ENCODE measurements at regions not wholly inside any gene's neighbourhood (a gene's known extent, or its start where the extent isn't known, plus 50 kb on each side); places are given as distances from the start of the nearest gene placed in this dataset.

GRCh38 chr20:40776466-40777457 lies 87.7 kb upstream of the MAFB start:
- Histone ChIP-seq H3K4me3 (ENCODE audit: low read depth in 2 of 2, low read length in 2 of 2) (no peak overlapping the region), H3K27ac (ENCODE audit: low read length) (no peak overlapping the region), H3K9me3 (ENCODE audit: control insufficient read depth, insufficient read depth, low read depth, low read length) (no peaks in the 10 kb centered on the region), H3K4me1 (ENCODE audit: control insufficient read depth, insufficient read depth, low read length) (no peaks in the 10 kb centered on the region), H3K36me3 (ENCODE audit: control insufficient read depth, insufficient read depth, low read length) (no peaks in the 10 kb centered on the region), H3K27me3 (ENCODE audit: control insufficient read depth, insufficient read depth, low read length) (no peaks in the 10 kb centered on the region)
- BruUV-seq (replicated peaks): no TSS peak
- POLR2A ChIA-PET: no interaction called here
- TF ChIP-seq REST (IDR thresholded peaks at IDR 0.05; ENCODE audit: insufficient read depth in 1 of 2, low read depth in 2 of 2, low read length in 1 of 2) (no peak), SIN3A (IDR thresholded peaks at IDR 0.05; ENCODE audit: borderline replicate concordance, insufficient read depth, low read depth, low read length) (no peak), TCF7L2 (IDR thresholded peaks at IDR 0.05; ENCODE audit: low read depth, low read length) (no peak), CTCF (IDR thresholded peaks at IDR 0.05) (no peak)
- intact Hi-C loops (cut with micrococcal nuclease; ENCODE audit: unreplicated experiment) (no loop called here), in situ Hi-C loops (cut with HindIII; ENCODE audit: low pct_unique_long_range_greater_than_20kb, low sequenced_read_pairs) (no loop called here)
- DNase-seq (ENCODE audit: low read depth, low spot score): no peak
- CTCF ChIA-PET: no interaction called here
- ATAC-seq: no peak

GRCh38 chr20:40777653-40778052 lies 88.6 kb upstream of the MAFB start:
- BruUV-seq (replicated peaks): no TSS peak
- ChIA-PET POLR2A (no interaction called here), CTCF (no interaction called here)
- ATAC-seq (no peak), DNase-seq (ENCODE audit: low read depth, low spot score) (no peak)
- intact Hi-C loops (cut with micrococcal nuclease; ENCODE audit: unreplicated experiment) (no loop called here), in situ Hi-C loops (cut with HindIII; ENCODE audit: low pct_unique_long_range_greater_than_20kb, low sequenced_read_pairs) (no loop called here)
- no peak for TF ChIP-seq REST (IDR thresholded peaks at IDR 0.05; ENCODE audit: insufficient read depth in 1 of 2, low read depth in 2 of 2, low read length in 1 of 2)
- TF ChIP-seq TCF7L2 (IDR thresholded peaks at IDR 0.05; ENCODE audit: low read depth, low read length): no peak
- no peak for TF ChIP-seq POLR2AphosphoS5 (IDR thresholded peaks at IDR 0.05; ENCODE audit: low read depth, low read length)
- H3K4me1 ChIP-seq (ENCODE audit: control insufficient read depth, insufficient read depth, low read length): no peaks in the 10 kb centered on the region
- no peak overlapping the region for H3K27ac ChIP-seq (ENCODE audit: low read length)
- H3K36me3 ChIP-seq (ENCODE audit: control insufficient read depth, insufficient read depth, low read length): no peaks in the 10 kb centered on the region
- no peaks in the 10 kb centered on the region for H3K27me3 ChIP-seq (ENCODE audit: control insufficient read depth, insufficient read depth, low read length)
- no peak overlapping the region for H3K4me3 ChIP-seq (ENCODE audit: low read depth in 2 of 2, low read length in 2 of 2)
- H3K9me3 ChIP-seq (ENCODE audit: control insufficient read depth, insufficient read depth, low read depth, low read length): no peaks in the 10 kb centered on the region

All from Panc1 (cell line).